ENCODE measurements at regions not wholly inside any gene's neighbourhood (a gene's known extent, or its start where the extent isn't known, plus 50 kb on each side); places are given as distances from the start of the nearest gene placed in this dataset.
"Not testable (repeated sequence)": the region's sequence is repeated elsewhere in the genome, so short reads cannot be mapped to it uniquely, and the experiment has no call there.

GRCh38 chr10:118967160-118967559 is 62.4 kb upstream of the NANOS1 start:
- DNase-seq: no peak

DNA sequence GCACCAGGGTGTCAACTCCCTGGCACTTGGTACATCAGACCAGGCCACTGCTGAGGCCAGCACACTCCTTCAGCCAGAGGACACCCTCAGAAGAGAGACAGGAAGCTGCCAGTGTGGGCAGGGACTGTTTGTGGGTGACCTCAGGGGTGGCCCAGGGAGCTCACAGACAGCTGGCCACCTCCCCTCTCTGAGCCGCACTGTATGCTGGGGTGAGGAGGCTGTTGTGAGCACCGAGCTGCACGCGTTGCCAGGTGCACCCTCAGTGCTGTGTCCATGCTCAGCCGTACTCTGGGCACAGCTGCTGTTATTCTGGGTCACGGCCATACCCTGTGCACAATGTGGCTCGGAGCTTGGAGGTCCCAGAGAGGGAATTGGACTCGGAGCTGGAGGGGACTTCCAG is 61.5 kb upstream of the NANOS1 start:
- DNase-seq: no peak

GRCh38 chr10:118968482-118968881 is 61.0 kb upstream of the NANOS1 start:
- no peak for DNase-seq

DNA sequence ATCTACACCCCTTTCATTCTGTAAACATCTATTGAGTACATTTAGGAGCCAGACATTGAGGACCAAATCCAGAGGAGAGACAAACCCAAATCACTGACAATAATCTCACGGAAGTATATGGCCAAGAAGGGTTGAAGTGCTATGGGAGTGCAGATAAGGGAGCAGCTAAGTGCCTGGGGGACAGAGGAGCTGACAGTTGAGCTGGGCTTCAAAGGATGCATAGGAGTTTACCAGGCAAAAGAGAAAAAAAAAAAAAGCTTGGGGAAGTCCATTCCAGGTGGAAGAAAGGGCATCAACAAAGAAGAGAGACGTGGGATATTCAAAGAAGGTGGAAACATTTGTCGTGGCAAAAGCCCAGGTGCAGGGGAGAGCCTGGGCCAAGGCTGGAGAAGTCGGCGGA is 60.5 kb upstream of the NANOS1 start:
- DNase-seq: no peak

DNA sequence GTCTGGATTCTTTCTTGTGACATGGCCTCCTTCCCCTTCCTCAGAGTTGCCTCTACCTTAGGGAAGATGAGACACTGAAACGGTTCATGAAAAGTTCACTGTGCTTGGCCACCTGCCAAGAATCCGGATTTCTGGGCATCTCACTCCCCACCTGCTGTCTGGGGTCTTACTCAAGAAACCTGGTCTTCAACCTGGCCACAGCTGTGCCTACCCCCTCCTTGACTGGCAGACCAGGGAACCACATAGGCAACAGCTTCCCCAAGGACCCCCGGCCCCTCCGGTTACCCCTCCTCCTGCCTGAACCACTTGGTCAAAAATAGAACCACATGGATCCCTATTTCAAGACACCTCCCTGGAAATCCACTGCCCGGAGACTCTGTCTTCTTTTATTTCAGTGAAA is 58.7 kb upstream of the NANOS1 start:
- DNase-seq: no peak

GRCh38 chr10:118971187-118971586 is 58.3 kb upstream of the NANOS1 start:
- no peak for DNase-seq

DNA sequence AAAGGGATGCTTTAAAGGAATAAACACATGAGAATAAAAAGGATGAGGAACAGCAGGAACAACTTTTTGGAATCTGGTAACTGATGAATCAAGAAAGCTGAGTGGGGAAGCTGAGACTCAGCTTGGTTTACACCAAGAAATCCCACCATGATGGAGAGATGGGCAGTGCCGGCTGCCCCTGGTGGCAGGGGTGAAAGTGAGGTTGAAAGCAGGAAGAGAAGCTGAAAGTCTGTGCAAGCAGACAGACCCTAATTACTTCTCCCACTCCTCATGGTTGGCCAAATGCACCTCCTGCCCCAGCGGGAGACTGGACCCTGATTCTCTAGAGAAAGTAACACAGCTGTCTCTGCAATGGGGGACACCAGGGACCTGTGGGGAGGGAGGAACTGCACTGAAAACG is 57.6 kb upstream of the NANOS1 start:
- DNase-seq: no peak

DNA sequence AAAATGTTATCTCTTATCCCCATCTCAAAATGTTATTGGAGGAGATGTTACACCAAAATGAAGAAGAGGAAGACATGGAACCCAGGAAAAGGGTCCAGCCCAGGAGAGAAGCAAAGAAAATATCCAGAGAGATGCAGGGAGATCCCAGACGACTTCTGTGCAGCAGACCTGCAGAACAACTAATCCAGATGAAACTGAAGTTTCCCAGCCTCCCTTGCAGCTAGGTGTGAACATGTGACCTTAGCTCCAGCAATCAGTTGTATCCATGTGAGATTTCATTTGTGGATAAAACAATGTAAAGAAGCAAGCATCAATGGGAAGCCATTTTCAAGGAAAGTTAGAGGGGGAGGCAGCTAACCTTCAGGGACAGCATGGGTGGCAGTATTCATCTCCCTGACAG is 55.8 kb upstream of the NANOS1 start:
- no peak for DNase-seq

DNA sequence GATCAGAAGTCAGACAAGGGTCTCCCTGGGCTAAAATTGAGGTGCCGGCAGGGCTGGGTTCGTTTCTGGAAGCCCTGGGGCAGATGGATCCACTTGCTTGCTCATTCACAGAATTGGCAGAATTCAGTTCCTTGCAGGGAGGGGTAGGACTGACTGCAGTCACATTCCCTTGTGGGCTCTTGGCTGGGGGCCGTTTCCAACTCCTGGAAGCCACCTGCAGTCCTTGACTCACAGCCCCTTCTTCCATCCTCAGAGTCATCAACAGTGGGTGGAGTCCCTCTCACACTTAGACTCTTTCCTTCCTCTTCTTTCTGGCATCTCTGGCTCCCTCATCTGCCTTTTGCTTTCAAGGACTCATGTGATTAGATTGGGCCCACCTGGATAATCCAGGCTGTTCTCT is 54.6 kb upstream of the NANOS1 start:
- DNase-seq: no peak

GRCh38 chr10:118976219-118976618 is 53.3 kb upstream of the NANOS1 start:
- not testable (repeated sequence) for DNase-seq

GRCh38 chr10:118977022-118977599 is 52.4 kb upstream of the NANOS1 start:
- no peak for DNase-seq

DNA sequence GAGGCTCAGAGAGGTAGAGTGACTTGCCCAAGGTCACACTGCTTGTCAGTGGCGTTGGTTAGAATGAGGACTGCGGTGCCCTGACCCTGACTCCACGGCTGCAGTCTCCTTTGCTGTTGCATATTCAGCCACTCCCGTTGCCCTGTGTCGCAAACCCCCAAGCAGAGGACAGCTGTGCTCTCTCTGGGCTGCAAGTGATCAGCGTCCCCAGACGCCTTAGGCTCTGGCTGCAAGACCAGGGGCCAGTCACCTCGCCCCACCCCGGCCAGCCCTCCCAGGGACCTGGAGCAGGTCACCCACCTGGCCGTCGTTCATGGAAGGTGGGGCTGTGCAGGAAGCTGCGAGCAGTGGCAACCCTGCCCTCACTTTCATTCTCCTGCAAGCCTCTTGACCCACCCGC is 51.7 kb upstream of the NANOS1 start:
- DNase-seq: no peak

- DNase-seq: no peak
Observed at GRCh38 chr10:118978316-118978997, 51.1 kb upstream of the NANOS1 start.

DNA sequence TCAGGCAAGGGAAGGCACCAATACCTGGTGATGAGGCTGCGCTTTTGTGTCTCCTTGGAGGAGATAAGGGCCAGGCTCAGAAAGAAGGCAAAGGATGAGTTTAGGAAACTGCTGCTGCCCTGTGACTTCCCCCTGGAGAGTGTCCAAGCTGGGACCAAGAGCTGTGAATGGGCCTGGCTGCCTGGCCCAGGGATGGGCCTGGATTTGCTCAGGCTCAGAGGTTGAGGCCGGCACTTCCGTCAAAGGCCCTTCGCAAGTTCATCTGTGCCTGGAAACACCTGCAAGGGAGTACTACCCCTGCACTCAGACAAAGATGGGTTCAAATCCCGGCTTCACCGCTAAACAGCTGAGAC is 50.5 kb upstream of the NANOS1 start:
- no peak for DNase-seq

GRCh38 chr10:118979661-118980060 is 49.9 kb upstream of the NANOS1 start:
- DNase-seq: no peak

All from occipital lobe (tissue), 1 donor.